Loucy (cell line): ENCODE measurements at regions not wholly inside any gene's neighbourhood (a gene's known extent, or its start where the extent isn't known, plus 50 kb on each side); places are given as distances from the start of the nearest gene placed in this dataset.

ENCODE experiments used
- EZH2phosphoT487 ChIP-seq: fragments of 200-600 bp; IDR thresholded peaks from 2 replicates; pipeline ENCODE4 v1.6.1; 2018; ENCODE audit warnings: antibody characterized with exemption, mild to moderate bottlenecking, moderate library complexity, borderline replicate concordance
- TF ChIP-seq, protein P1 (sequence below): fragments of 200-600 bp; sonication (generic); conservative IDR thresholded peaks from 2 replicates; pipeline ENCODE4 v1.5.1; 2014; ENCODE audit warnings: mild to moderate bottlenecking, antibody characterized with exemption, low read length

DNA sequence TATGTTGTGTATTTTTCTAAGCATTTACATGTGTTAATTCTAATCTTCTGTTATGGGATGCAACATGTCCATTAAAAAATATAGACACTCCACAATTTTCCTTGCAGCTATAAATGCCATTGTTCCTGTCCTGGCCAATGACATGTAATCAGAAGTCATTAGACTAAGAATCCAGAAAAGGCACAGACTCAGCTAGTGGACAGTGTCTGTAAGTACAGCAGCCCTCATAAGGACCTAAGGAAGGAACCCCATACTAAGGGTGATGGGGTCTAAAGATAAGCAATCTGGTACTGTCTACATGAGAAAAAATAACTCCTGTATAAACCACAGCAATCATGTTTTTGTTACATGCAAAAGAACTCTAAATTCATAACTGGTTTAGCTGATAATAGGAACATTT is 115.9 kb downstream of the GPR85 start:
- TF ChIP-seq, protein P1, sequence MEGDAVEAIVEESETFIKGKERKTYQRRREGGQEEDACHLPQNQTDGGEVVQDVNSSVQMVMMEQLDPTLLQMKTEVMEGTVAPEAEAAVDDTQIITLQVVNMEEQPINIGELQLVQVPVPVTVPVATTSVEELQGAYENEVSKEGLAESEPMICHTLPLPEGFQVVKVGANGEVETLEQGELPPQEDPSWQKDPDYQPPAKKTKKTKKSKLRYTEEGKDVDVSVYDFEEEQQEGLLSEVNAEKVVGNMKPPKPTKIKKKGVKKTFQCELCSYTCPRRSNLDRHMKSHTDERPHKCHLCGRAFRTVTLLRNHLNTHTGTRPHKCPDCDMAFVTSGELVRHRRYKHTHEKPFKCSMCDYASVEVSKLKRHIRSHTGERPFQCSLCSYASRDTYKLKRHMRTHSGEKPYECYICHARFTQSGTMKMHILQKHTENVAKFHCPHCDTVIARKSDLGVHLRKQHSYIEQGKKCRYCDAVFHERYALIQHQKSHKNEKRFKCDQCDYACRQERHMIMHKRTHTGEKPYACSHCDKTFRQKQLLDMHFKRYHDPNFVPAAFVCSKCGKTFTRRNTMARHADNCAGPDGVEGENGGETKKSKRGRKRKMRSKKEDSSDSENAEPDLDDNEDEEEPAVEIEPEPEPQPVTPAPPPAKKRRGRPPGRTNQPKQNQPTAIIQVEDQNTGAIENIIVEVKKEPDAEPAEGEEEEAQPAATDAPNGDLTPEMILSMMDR = peak; percentile 44
- no peak for TF ChIP-seq EZH2phosphoT487
